ENCODE measurements at regions not wholly inside any gene's neighbourhood (a gene's known extent, or its start where the extent isn't known, plus 50 kb on each side); places are given as distances from the start of the nearest gene placed in this dataset.

DNA sequence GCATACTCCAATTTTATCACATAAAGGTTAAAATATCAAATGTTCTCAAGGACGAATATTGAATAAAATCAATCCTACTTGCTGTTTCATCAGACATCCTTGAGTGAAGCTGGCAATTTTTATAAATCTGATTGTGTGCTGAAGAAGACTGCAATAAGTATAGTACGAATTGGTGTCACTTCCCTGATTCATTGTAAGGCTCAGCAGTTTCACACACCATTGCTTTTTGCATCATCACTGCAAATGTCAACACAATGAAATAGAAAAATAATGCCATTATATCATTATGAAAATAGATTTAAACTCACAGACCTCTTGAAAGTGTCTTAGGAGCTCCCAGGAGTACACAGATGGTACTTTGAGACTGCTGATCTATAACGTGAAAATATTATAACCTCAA lies 172.5 kb downstream of the ANKRD50 start:
- FAIRE-seq (no peak), DNase-seq (ENCODE audit: insufficient read length) (no peak)
- TF ChIP-seq POLR2AphosphoS5 (IDR thresholded peaks at IDR 0.05; ENCODE audit: low read depth, low read length) (no peak), TAF1 (IDR thresholded peaks at IDR 0.05; ENCODE audit: borderline replicate concordance, low read depth, low read length) (no peak), POLR2A (IDR thresholded peaks at IDR 0.05; ENCODE audit: low read depth, low read length) (no peak)

DNA sequence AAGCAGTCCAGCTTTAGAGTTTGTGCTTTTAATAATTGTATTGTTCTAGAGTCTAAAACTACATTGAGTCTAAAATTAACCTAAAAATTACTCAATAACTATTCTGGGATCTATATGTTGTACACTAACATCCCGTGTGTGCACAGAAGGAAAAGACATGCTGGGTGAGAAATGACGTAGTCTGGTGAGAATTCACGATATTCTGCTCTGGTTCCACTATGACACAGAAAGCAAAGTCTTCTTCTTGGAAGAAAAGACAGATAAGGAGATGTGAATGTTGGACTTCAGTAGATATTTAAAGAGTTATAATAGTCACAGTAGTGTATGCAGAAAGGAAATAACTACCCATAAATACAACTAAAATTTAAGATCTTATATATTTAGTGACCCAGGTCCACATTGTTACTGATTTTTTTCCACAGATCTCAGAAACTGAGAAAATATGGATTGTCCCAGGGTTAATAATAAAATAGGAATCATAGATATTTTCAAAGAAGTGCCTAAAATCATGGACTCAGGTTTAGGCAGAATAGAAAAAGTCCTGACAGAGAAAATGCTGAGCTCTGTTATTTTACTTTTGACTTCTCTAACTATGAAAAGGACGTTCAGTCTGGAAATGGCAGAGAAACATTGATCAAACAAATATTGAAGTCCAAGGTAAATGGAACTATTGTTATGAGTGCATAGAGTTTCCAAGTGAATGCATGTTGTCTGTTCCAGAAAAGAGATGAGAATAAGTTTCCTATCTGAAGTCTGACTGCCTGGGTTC lies 170.7 kb downstream of the ANKRD50 start:
- TF ChIP-seq POLR2AphosphoS5 (IDR thresholded peaks at IDR 0.05; ENCODE audit: low read depth, low read length), result no peak
- no peak for TF ChIP-seq POLR2A (IDR thresholded peaks at IDR 0.05; ENCODE audit: low read depth, low read length)
- TF ChIP-seq TAF1 (IDR thresholded peaks at IDR 0.05; ENCODE audit: borderline replicate concordance, low read depth, low read length), result no peak
- no peak for DNase-seq (ENCODE audit: insufficient read length)
- FAIRE-seq, result no peak

DNA sequence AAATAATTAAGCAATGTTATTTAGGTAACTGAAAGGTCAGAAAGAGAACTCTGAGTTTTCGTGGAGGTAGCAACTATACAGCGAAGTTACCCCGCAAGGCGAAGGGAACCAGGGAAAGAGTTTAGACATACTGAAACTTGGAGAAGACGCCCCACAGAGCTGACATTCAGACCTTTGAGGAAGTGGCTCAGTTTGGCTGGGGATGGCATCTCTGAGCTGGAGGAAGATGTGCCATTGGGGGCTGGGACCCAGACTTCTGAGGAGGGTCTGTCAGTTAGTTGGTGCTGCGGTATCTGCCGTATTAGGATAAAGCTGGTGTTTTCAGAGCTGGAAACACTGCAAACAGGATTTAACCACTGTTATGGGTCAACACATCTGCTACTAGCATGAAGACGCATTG lies 156.6 kb downstream of the ANKRD50 start:
- no peak for TF ChIP-seq POLR2AphosphoS5 (IDR thresholded peaks at IDR 0.05; ENCODE audit: low read depth, low read length)
- TF ChIP-seq POLR2A (IDR thresholded peaks at IDR 0.05; ENCODE audit: low read depth, low read length), result no peak
- TF ChIP-seq TAF1 (IDR thresholded peaks at IDR 0.05; ENCODE audit: borderline replicate concordance, low read depth, low read length), result no peak
- DNase-seq (ENCODE audit: insufficient read length) (no peak), FAIRE-seq (no peak)

DNA sequence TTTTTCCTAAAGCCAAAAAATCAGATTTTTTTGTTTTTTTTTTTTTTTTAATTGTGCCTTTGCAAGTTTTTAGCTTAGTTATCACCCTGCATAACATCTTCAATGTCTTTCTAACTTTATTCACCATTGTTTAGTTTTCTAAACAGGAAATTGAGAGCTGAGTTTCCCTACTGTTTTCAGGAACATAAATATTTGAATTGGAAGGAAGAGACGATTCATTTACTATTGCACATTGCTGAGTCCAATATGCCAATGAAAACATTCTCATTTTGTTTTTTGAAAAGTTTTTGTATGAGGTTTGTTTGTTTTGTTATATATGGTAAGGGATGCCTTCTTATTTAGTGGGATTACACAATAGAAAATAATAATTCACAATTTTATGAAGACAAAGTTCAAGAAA lies 148.4 kb downstream of the ANKRD50 start:
- no peak for DNase-seq (ENCODE audit: insufficient read length)
- TF ChIP-seq POLR2A (IDR thresholded peaks at IDR 0.05; ENCODE audit: low read depth, low read length) (no peak), POLR2AphosphoS5 (IDR thresholded peaks at IDR 0.05; ENCODE audit: low read depth, low read length) (no peak), TAF1 (IDR thresholded peaks at IDR 0.05; ENCODE audit: borderline replicate concordance, low read depth, low read length) (no peak)
- FAIRE-seq, result no peak

DNA sequence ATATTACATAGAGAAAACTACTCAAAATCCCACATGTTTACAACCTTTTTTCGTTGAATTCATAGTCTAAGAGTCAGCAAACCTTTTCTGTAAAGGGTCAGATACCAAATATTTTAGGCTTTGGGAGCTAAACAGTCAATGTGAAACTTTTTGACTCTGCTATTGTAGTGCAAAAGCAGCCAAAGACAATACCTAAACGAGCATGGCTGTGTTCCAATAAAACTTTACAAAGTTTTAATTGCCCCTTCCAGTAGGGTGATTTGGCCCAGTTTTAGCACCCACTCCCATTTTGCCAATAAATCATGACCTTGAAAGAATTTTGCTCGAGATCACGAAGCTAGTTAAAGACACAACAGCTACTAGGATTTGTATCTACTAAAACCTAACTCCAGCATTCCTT lies 147.2 kb downstream of the ANKRD50 start:
- no peak for TF ChIP-seq TAF1 (IDR thresholded peaks at IDR 0.05; ENCODE audit: borderline replicate concordance, low read depth, low read length)
- no peak for TF ChIP-seq POLR2AphosphoS5 (IDR thresholded peaks at IDR 0.05; ENCODE audit: low read depth, low read length)
- no peak for TF ChIP-seq POLR2A (IDR thresholded peaks at IDR 0.05; ENCODE audit: low read depth, low read length)
- FAIRE-seq, result no peak
- DNase-seq (ENCODE audit: insufficient read length), result no peak

DNA sequence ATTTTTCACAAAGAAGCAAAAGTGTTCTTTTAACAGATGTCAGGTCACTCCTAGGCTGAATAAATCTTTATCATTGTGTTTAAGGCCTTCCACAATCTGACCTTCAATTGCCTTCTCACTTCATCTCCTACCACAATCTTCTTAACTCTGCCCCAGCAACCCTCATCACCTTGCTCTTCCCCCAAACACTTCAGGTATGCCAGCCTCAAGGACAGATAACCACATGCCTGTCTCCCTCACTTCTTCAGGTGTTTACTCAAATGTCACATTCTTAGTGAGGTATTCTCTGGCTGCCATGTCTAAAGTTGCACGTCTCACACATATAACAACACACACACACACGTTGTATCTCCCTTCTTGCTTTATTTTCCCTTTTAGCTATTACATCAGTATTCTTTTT lies 146.5 kb downstream of the ANKRD50 start:
- FAIRE-seq, result no peak
- DNase-seq (ENCODE audit: insufficient read length), result no peak
- no peak for TF ChIP-seq TAF1 (IDR thresholded peaks at IDR 0.05; ENCODE audit: borderline replicate concordance, low read depth, low read length)
- TF ChIP-seq POLR2AphosphoS5 (IDR thresholded peaks at IDR 0.05; ENCODE audit: low read depth, low read length), result no peak
- no peak for TF ChIP-seq POLR2A (IDR thresholded peaks at IDR 0.05; ENCODE audit: low read depth, low read length)

DNA sequence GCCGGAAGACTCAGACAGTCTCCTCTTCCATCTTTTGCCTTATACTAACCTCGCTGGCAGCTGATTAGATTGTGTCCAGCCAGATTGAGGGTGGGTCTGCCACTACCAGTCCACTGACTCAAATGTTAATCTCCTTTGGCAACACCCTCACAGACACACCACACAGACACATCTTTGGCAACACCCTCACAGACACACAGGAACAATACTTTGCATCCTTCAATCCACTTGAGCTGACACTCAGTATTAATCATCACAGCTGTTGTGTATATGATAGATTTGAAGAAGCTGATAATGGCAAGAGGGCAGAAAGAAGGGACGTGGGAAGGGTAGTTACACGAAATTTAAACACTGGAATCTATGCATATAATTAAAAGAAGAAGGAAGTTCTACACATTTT lies 139.5 kb downstream of the ANKRD50 start:
- no peak for DNase-seq (ENCODE audit: insufficient read length)
- no peak for FAIRE-seq
- TF ChIP-seq TAF1 (IDR thresholded peaks at IDR 0.05; ENCODE audit: borderline replicate concordance, low read depth, low read length) (no peak), POLR2A (IDR thresholded peaks at IDR 0.05; ENCODE audit: low read depth, low read length) (no peak)

DNA sequence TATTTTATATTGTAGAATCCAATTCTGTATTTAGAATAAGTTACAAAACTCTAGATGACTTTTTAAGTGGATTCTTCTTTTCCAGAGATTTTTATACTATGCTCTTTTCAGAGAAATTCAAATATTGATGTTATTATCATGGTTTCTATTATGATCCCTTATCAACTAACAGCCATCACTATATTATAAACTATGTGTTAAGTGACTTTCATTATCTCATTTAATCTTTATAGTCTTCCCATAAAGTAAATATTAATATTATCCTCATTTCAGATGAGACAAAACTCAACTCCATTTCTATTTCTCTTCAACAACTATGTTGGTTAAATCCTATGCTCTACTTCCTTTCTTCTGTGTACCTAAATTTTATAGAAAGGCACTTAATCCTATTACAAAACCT lies 132.6 kb downstream of the ANKRD50 start:
- TF ChIP-seq POLR2AphosphoS5 (IDR thresholded peaks at IDR 0.05; ENCODE audit: low read depth, low read length) (no peak), POLR2A (IDR thresholded peaks at IDR 0.05; ENCODE audit: low read depth, low read length) (no peak), TAF1 (IDR thresholded peaks at IDR 0.05; ENCODE audit: borderline replicate concordance, low read depth, low read length) (no peak)
- FAIRE-seq, result no peak
- DNase-seq (ENCODE audit: insufficient read length), result no peak

DNA sequence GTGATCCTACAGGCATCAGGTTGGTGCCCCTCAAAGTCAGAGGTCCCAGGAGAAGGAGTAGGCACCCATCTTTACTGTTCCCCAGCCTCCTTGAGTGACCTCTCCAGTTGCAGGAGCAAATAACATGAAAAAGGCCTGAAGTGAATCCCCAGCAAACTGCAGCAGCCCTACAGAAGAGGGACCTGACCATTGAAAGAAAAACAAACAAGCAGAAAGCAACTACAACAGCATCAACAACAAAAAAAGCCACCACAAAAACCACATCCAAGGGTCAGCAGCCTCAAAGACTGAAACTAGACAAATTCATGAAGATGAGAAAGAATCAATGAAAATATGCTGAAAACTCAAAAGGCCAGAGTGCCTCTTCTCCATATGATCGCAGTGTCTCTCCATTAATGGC lies 128.7 kb downstream of the ANKRD50 start:
- DNase-seq (ENCODE audit: insufficient read length) (no peak), FAIRE-seq (no peak)
- TF ChIP-seq POLR2AphosphoS5 (IDR thresholded peaks at IDR 0.05; ENCODE audit: low read depth, low read length) (no peak), TAF1 (IDR thresholded peaks at IDR 0.05; ENCODE audit: borderline replicate concordance, low read depth, low read length) (no peak), POLR2A (IDR thresholded peaks at IDR 0.05; ENCODE audit: low read depth, low read length) (no peak)

DNA sequence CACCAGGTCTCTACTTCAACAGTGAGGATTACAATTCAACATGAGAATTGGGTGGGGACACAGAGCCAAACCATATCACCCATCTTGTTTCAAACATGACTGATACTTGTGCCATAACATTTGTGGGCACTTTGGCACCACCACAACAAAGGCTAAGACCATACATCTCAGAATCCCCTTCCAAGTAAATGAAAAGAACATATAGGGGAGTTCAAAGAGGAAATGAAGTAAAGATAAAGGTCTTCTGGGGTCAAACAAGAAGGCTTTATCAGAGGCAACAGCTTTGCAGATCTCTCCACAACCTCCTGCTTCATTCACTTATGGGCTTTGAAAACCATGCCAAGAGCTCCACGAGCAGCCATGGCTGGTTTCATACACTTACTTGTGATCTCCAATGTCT lies 122.7 kb downstream of the ANKRD50 start:
- FAIRE-seq (no peak), DNase-seq (ENCODE audit: insufficient read length) (no peak)
- no peak for TF ChIP-seq POLR2A (IDR thresholded peaks at IDR 0.05; ENCODE audit: low read depth, low read length)
- no peak for TF ChIP-seq POLR2AphosphoS5 (IDR thresholded peaks at IDR 0.05; ENCODE audit: low read depth, low read length)
- TF ChIP-seq TAF1 (IDR thresholded peaks at IDR 0.05; ENCODE audit: borderline replicate concordance, low read depth, low read length), result no peak

DNA sequence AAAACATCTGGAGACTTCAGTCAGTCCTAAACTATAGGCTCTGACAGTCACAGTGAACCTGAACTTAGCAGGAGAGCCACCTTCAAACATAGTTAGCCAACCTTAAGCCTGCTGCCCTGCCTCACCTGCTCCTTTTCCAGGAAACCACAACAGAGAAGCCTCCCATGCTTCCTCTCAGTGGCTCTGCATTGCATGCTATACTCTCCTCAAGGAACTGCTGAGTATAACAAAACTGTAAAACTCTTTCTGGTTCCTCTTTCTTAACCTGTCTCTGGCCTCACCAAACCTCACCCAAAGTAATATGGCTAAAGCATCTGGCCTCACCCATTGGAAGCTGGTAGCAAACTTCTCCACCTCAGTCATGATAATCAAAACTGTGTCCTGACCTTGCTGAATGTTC lies 122.1 kb downstream of the ANKRD50 start:
- DNase-seq (ENCODE audit: insufficient read length), result no peak
- no peak for FAIRE-seq
- TF ChIP-seq POLR2A (IDR thresholded peaks at IDR 0.05; ENCODE audit: low read depth, low read length) (no peak), TAF1 (IDR thresholded peaks at IDR 0.05; ENCODE audit: borderline replicate concordance, low read depth, low read length) (no peak), POLR2AphosphoS5 (IDR thresholded peaks at IDR 0.05; ENCODE audit: low read depth, low read length) (no peak)

DNA sequence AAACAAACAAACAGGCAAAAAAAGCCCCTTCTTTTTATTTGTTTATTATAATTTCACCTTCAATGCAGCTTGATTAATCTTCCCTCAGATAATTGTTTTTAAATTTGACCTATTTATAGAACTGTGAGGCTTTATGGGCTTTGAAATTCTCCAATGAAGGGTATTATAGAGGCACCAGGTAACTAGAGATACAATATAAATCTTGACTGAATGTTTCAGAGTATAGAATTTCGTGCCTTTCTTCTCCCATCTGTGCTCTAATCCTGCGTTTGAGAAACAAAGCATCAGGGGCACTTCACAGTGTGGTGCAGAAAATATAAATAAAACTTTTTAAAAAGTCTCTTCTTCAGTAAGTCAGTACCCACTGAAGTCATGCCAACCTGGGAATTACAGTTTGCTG lies 120.9 kb downstream of the ANKRD50 start:
- no peak for DNase-seq (ENCODE audit: insufficient read length)
- FAIRE-seq, result no peak
- TF ChIP-seq POLR2AphosphoS5 (IDR thresholded peaks at IDR 0.05; ENCODE audit: low read depth, low read length), result no peak
- TF ChIP-seq POLR2A (IDR thresholded peaks at IDR 0.05; ENCODE audit: low read depth, low read length), result no peak
- TF ChIP-seq TAF1 (IDR thresholded peaks at IDR 0.05; ENCODE audit: borderline replicate concordance, low read depth, low read length), result no peak

All from GM12892 (cell line).